ENCODE measurements at regions not wholly inside any gene's neighbourhood (a gene's known extent, or its start where the extent isn't known, plus 50 kb on each side); places are given as distances from the start of the nearest gene placed in this dataset.

DNA sequence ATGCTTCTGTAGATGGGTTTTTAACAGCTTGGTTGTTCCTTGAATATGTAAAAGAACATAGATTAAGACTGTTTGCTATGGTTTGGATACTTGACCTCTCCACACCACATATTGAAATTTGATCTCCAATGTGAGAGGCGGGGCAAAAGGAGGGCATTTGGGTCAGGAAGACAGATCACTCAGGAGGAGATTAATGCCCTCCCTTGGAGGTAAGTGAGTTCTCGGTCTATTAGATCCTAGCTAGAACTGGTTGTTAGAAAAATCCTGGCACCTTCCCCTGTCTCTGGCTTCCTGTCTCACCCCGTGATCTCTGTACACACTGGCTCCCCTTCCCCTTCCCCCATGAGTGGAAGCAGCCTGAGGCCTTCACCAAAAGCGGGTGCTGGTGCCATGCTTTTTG lies 281.1 kb upstream of the ANKRD55 start:
- H3K9me3 Mint-ChIP-seq, result no peaks in the 10 kb centered on the region
- H3K4me3 Mint-ChIP-seq, result no peak overlapping the region
- peaks cover 25% of the 10 kb centered on the region for H3K4me1 Mint-ChIP-seq
- ChIA-PET POLR2A (no interaction called here), CTCF (no interaction called here)
- no peak overlapping the region for H3K27ac Mint-ChIP-seq
- no peaks in the 10 kb centered on the region for H3K36me3 Mint-ChIP-seq (ENCODE audit: low read depth)
- no peaks in the 10 kb centered on the region for H3K27me3 Mint-ChIP-seq
- DNase-seq, result no peak

DNA sequence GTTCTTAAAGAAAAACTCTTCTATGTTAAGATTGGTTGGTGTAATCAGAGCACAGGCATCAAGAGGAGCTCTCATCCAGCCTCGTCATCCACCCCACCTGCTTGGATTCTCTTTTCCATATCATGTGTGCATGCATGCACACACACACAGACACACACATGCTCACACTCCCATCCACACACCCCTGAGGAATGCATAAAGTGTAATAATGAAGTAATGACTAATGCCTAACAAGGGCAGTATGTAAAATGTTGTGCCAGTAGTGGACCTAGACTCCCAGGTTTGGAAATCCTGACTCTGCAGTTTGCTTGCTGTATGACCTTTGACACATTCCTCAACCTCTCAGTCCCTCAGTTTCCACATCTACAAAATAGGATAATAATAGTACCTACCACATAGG lies 280.0 kb upstream of the ANKRD55 start:
- Mint-ChIP-seq H3K4me3 (no peak overlapping the region), H3K36me3 (ENCODE audit: low read depth) (no peaks in the 10 kb centered on the region), H3K27ac (no peak overlapping the region), H3K4me1 (peaks cover 25% of the 10 kb centered on the region), H3K9me3 (no peaks in the 10 kb centered on the region), H3K27me3 (no peaks in the 10 kb centered on the region)
- DNase-seq, result no peak
- POLR2A ChIA-PET, result no interaction called here
- CTCF ChIA-PET, result interaction anchor here (0.9 to 1.3 kb wide), 4 partner anchors 8 to 242 kb away, joined by 3 to 4 read pairs (median 3); no protein-coding TSS in a partner anchor

DNA sequence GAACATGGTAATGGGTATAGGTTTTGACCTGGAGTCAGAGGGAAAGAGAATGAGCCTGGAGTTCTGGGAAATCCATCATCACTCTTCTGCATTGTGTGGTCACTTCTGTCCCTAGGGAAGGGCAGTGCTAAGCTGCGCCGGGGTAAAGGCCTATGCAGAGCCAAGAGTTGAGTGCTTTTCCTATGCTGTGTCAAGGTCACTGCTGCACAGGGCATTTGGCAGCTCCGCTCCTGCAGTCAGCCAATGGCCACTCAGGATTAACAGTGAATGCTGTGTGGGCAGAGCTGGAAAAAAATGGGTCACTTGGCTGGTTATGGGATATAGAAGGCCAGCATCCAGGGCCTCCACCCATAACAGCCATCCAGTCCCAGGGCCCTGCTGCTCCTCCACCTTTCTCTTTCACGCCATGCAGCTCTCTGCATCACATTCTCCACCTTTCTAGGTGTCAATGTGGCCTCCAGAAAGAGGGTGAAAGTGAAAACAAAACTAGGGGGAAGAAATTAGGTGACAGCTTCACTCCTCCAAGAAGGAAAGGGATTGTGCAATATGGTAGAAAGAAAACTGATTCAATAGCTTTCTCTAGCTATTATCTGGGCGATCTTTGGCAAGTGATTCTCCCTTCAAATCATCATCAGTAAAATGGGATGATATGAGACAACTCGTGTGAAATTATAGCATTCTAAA lies 279.3 kb upstream of the ANKRD55 start:
- CTCF ChIA-PET, result interaction anchor here (0.9 to 1.3 kb wide), 5 partner anchors 8 to 576 kb away, joined by 3 to 4 read pairs (median 3); no protein-coding TSS in a partner anchor
- DNase-seq, result no peak
- H3K27ac Mint-ChIP-seq, result no peak overlapping the region
- POLR2A ChIA-PET, result interaction anchor here (0.5 to 0.7 kb wide), 2 partner anchors 9 to 364 kb away, joined by 3 read pairs; no protein-coding TSS in a partner anchor
- H3K9me3 Mint-ChIP-seq, result no peaks in the 10 kb centered on the region
- no peak overlapping the region for H3K4me3 Mint-ChIP-seq
- H3K4me1 Mint-ChIP-seq, result peaks cover 21% of the 10 kb centered on the region
- H3K36me3 Mint-ChIP-seq (ENCODE audit: low read depth), result no peaks in the 10 kb centered on the region
- H3K27me3 Mint-ChIP-seq, result no peaks in the 10 kb centered on the region

DNA sequence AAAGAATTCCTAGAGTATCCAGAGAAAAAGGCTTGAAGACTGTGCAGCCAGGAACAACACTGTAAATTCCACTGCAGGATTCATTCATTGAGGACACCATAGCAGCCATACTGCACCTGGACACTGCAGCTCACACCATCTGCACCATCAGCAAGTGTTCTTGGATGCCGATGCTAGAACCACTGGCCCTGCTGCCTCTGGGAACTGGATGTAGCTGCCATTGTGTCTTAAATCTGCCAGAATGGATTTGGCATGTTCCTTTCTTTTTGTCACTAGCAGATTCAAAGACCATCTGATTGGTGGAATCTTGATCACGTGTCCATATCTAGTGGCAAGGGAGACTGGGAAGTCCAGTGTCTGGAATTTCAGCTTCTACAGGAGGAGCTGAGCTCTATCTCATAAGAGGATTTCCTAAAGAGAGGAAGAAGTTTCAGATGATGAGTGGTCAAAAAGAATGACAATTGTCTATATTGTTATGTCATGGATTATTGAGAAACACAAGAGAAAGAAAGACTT lies 278.3 kb upstream of the ANKRD55 start:
- H3K4me1 Mint-ChIP-seq, result peaks cover 13% of the 10 kb centered on the region
- DNase-seq, result no peak
- no peak overlapping the region for H3K27ac Mint-ChIP-seq
- peaks cover 3% of the 10 kb centered on the region for H3K9me3 Mint-ChIP-seq
- CTCF ChIA-PET, result interaction anchor here (0.5 to 1.1 kb wide), 2 partner anchors 459 to 575 kb away, joined by 3 to 6 read pairs; no protein-coding TSS in a partner anchor
- no peaks in the 10 kb centered on the region for H3K27me3 Mint-ChIP-seq
- POLR2A ChIA-PET, result no interaction called here
- H3K4me3 Mint-ChIP-seq, result no peak overlapping the region
- peaks cover 3% of the 10 kb centered on the region for H3K36me3 Mint-ChIP-seq (ENCODE audit: low read depth)

DNA sequence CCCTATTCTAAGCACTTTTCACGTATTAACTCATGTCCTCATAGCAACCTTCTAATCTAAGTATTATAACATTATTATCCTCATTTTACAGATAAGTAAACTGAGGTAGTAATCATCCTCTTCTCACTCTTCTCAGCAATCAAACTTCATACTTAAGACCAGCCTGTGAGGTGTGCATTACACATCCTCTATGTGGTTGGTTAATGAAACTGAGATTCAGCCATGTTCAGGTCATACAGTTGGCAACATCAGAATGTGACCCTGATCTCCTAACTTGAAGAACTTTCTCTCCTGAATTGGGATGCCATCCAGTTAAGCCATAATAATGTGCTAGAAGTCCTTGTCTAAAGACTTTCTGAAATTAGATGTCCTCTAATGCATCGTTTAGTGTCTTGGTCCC lies 275.1 kb upstream of the ANKRD55 start:
- DNase-seq, result no peak
- ChIA-PET CTCF (no interaction called here), POLR2A (no interaction called here)
- no peak overlapping the region for H3K4me3 Mint-ChIP-seq
- peaks cover 4% of the 10 kb centered on the region for H3K36me3 Mint-ChIP-seq (ENCODE audit: low read depth)
- H3K27ac Mint-ChIP-seq, result no peak overlapping the region
- peaks cover 12% of the 10 kb centered on the region for H3K4me1 Mint-ChIP-seq
- H3K9me3 Mint-ChIP-seq, result peaks cover 20% of the 10 kb centered on the region
- H3K27me3 Mint-ChIP-seq, result no peaks in the 10 kb centered on the region

DNA sequence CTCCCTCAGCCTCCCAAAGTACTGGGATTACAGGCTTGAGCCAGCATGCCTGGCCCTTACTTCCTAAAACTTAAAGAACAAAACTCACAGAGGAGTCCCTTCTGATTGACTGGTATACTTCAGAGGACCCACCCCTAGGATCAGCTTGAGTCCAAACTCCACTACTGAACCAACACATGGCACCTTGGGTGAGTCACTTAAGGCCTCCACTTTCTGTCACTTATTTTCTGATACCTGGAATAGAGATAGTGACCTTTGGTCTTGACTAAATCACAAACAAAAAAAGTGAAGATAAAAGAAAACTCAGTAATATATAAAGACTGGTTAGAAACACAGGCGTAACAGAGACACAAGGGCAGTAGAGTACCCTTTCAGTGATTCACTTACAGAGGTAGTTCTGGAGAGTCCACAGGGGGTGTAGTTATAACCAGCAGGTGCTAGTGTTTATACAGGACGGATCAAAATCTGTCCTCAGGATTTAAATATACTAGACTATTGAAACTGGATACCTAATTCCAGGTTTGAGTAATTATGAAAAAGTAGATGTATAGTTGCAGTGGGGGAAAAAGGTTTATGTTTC lies 274.3 kb upstream of the ANKRD55 start:
- ChIA-PET CTCF (interaction anchor here (1.3 kb wide), 1 partner anchor 15 kb away, joined by 4 read pairs; no protein-coding TSS in a partner anchor), POLR2A (no interaction called here)
- Mint-ChIP-seq H3K27ac (no peak overlapping the region), H3K27me3 (no peaks in the 10 kb centered on the region), H3K4me3 (no peak overlapping the region), H3K36me3 (ENCODE audit: low read depth) (peaks cover 4% of the 10 kb centered on the region), H3K9me3 (peaks cover 22% of the 10 kb centered on the region), H3K4me1 (peaks cover 10% of the 10 kb centered on the region)
- no peak for DNase-seq

DNA sequence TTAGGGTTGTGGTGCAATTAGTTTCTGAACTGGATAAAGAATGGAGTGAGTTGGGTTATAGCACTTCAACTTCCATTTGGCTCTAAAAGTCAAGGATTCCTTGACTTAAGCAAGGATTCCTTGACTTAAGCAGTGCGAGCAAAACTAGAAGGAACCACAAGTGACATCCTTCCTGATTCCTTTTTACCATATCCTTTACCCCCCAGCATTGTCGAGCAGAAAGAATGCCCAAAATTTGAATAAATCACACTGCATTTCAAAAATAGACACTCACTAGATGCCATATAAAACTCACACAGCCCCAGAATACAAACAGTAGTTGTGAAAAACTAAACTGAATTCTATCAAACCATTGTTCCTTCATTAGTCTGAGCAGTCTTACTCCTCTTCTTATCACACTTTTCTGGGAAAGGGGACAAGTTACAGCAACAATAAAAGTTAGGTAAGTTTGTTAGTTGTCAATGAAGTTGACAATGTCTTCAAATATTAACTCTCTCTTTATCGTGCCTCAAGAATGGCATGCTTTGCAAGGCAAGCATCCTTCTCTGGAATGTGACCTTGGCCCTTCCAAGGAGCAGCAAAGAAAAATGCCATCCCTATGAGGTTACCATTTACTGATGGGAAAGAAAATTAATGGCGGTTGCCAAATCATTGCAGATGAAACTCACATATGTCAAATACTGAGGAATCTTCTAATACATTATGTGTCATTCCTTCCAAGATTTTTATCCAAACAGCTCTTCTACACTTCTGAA lies 273.3 kb upstream of the ANKRD55 start:
- no peaks in the 10 kb centered on the region for H3K27me3 Mint-ChIP-seq
- no peak overlapping the region for H3K27ac Mint-ChIP-seq
- peaks cover 4% of the 10 kb centered on the region for H3K36me3 Mint-ChIP-seq (ENCODE audit: low read depth)
- CTCF ChIA-PET, result interaction anchor here (0.6 to 1.4 kb wide), 4 partner anchors 10 to 246 kb away, joined by 3 to 5 read pairs (median 4); no protein-coding TSS in a partner anchor
- DNase-seq, result no peak
- POLR2A ChIA-PET, result no interaction called here
- H3K9me3 Mint-ChIP-seq, result peaks cover 22% of the 10 kb centered on the region
- no peak overlapping the region for H3K4me3 Mint-ChIP-seq
- peaks cover 16% of the 10 kb centered on the region for H3K4me1 Mint-ChIP-seq

DNA sequence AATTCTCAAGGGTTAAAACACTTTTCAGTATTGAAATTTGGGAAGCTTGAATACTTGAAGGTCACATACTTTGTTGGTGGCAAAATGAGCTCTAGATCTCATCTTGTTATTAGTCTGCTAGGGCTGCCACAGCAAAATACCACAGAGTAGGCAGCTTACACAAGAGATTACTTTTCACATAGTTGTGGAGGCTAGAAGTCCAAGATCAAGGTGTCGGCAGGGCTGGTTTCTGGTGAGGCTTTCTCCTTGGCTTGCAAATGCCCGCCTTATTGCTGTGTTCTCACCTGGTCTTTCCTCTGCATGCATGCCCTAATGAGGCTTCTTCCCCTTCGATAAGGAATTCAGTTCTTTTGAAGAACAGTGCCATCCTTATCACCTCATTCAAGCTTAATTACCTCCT lies 270.8 kb upstream of the ANKRD55 start:
- ChIA-PET POLR2A (no interaction called here), CTCF (interaction anchor here (0.6 kb wide), 1 partner anchor 94 kb away, joined by 3 read pairs; no protein-coding TSS in a partner anchor)
- Mint-ChIP-seq H3K36me3 (ENCODE audit: low read depth) (peaks cover 4% of the 10 kb centered on the region), H3K27ac (no peak overlapping the region), H3K27me3 (no peaks in the 10 kb centered on the region), H3K4me1 (peaks cover 20% of the 10 kb centered on the region), H3K9me3 (peaks cover 22% of the 10 kb centered on the region), H3K4me3 (no peak overlapping the region)
- DNase-seq, result no peak

DNA sequence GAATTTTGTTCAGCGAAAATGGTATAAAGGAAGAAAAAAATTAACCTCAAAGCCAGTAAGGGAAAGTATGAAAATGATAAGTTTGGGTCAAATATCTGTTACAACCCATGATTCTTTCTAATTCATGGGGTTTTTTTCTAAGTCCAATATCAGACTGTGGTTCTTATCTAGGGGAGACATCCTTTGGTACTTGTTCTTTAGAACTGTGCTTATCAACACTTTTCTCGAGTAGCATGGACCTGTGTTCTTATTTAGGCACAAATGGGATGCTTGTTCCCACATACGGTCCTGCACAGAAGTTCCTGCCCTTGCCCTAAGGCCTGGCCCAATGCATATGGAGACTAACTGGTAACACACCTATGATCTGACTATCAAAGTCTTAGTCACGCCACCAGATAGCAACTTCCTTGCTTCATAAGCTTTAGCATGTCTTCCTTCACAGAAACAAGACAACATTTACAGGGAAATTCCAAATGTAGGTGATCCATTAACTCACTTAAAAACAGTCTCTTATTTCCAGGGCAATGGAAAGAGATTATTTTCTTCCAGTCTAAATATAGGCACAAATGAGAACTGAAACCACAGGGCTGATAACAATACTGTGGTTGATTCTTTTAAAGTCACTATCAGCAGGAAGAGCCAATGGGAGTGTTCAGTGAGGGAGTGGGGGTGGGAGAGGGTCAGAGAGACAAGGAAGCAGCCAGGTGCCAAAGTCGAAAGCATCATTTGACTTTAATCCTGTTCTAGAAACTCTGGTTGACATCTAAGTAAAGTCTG lies 268.8 kb upstream of the ANKRD55 start:
- H3K27ac Mint-ChIP-seq, result peak overlapping the region; percentile 15

DNA sequence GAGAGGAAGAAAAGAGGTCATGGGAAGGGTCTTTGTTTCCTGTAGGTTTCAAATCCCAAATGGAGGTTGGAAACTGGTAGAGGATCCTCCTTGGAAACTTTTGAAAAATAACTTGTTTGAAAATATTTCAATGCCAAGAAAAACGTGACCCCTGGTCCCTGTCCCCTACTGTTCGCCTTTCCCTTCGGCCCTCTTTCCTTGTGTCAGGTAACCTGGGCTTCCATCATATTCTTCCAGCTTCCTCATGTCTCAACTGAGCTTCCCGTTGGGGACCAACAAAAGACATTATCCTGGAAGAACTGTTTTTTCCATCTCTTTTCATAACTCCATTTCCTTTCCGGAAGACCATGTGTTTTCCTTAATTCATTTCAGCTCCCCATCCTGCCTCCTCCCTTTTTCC lies 266.8 kb upstream of the ANKRD55 start:
- Mint-ChIP-seq H3K36me3 (ENCODE audit: low read depth) (no peaks in the 10 kb centered on the region), H3K9me3 (peaks cover 16% of the 10 kb centered on the region), H3K27me3 (no peaks in the 10 kb centered on the region), H3K4me3 (no peak overlapping the region), H3K27ac (no peak overlapping the region), H3K4me1 (peaks cover 37% of the 10 kb centered on the region)
- DNase-seq, result no peak
- CTCF ChIA-PET, result interaction anchor here (0.6 to 1.0 kb wide), 2 partner anchors 9 to 13 kb away, joined by 3 to 5 read pairs; no protein-coding TSS in a partner anchor
- POLR2A ChIA-PET, result no interaction called here

More for the DNA sequence above, 268.8 kb upstream of the ANKRD55 start:
- peaks cover 25% of the 10 kb centered on the region for H3K4me1 Mint-ChIP-seq
- CTCF ChIA-PET, result no interaction called here
- POLR2A ChIA-PET, result no interaction called here
- H3K36me3 Mint-ChIP-seq (ENCODE audit: low read depth), result peaks cover 4% of the 10 kb centered on the region
- H3K27me3 Mint-ChIP-seq, result no peaks in the 10 kb centered on the region
- DNase-seq, result no peak
- peaks cover 22% of the 10 kb centered on the region for H3K9me3 Mint-ChIP-seq
- H3K4me3 Mint-ChIP-seq, result no peak overlapping the region

DNA sequence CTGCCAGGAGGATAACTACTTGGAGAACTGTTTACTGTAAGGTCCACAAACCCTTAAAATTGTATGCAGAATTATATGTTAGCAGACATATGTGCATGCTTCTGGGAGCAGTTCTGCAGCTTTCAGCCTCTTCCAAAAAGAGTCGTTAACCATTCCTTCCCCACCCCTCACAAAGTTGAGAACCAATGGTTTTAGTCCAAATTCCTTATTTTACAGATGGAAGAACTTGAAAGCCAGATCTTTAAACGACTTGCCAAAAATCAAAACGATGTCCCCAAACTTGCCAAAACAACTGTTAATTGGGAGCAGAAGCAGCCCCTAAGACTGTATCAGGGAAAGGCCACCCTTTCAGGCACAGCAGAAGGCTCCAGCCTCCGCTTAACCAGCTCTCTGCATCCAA lies 266.4 kb upstream of the ANKRD55 start:
- POLR2A ChIA-PET, result no interaction called here
- H3K4me3 Mint-ChIP-seq, result no peak overlapping the region
- H3K27ac Mint-ChIP-seq, result no peak overlapping the region
- peaks cover 13% of the 10 kb centered on the region for H3K9me3 Mint-ChIP-seq
- H3K36me3 Mint-ChIP-seq (ENCODE audit: low read depth), result no peaks in the 10 kb centered on the region
- no peaks in the 10 kb centered on the region for H3K27me3 Mint-ChIP-seq
- CTCF ChIA-PET, result interaction anchor here (0.6 to 1.0 kb wide), 2 partner anchors 10 to 13 kb away, joined by 3 to 5 read pairs; no protein-coding TSS in a partner anchor
- H3K4me1 Mint-ChIP-seq, result peaks cover 37% of the 10 kb centered on the region
- DNase-seq, result no peak

DNA sequence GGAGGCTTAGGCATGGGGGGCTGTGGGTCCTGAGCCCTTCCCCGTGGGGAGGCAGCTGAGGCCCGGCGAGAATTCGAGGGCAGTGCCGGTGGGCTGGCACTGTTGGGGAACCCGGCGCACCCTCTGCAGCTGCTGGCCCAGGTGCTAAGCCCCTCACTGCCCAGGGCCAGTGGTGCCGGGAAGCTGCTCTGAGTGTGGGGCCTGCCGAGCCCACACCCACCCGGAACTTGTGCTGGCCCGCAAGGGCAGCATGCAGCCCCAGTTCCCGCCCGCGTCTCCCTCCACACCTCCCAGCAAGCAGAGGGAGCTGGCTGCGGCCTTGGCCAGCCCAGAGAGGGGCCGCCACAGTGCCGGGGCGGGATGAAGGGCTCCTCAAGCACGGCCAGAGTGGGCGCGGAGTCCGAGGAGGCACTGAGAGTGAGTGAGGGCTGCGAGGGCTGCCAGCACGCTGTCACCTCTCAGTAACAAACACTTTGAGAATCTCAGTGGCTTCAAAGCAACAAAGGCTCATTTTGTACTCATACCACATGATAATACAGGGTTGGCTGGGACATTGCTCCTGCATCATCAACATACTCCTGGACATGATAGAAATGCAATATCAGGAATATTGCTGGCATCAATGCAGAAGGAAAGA lies 265.7 kb upstream of the ANKRD55 start:
- H3K9me3 Mint-ChIP-seq, result peaks cover 7% of the 10 kb centered on the region
- no peaks in the 10 kb centered on the region for H3K27me3 Mint-ChIP-seq
- CTCF ChIA-PET, result no interaction called here
- DNase-seq, result no peak
- no peak overlapping the region for H3K27ac Mint-ChIP-seq
- POLR2A ChIA-PET, result no interaction called here
- peaks cover 37% of the 10 kb centered on the region for H3K4me1 Mint-ChIP-seq
- H3K36me3 Mint-ChIP-seq (ENCODE audit: low read depth), result no peaks in the 10 kb centered on the region
- H3K4me3 Mint-ChIP-seq, result no peak overlapping the region

All from activated CD4-positive, alpha-beta T cell treated with anti-CD3 and anti-CD28 coated beads, Interleukin-2, amount 10 ng/mL, durations not matched to agents 7 days and 5 days (primary cell).